HG03159 (cell line): ENCODE measurements at regions not wholly inside any gene's neighbourhood (a gene's known extent, or its start where the extent isn't known, plus 50 kb on each side); places are given as distances from the start of the nearest gene placed in this dataset.
"Not testable (repeated sequence)": the region's sequence is repeated elsewhere in the genome, so short reads cannot be mapped to it uniquely, and the experiment has no call there.

Source experiments
- ATAC-seq: cut with Tn5 transposase; IDR thresholded peaks from one replicate; pipeline ENCODE4 v1.9.1; 2021; ENCODE audit warnings: mild to moderate bottlenecking, moderate library complexity; ENCODE audit not compliant: unreplicated experiment

- no peak for ATAC-seq
Measured at GRCh38 chr6:119446115-119446554, 96.6 kb upstream of the MAN1A1 start.

GRCh38 chr6:119445666-119446065, 96.1 kb upstream of the MAN1A1 start:
- ATAC-seq = no peak

- peak; percentile 72 for ATAC-seq
Measured at GRCh38 chr6:119444642-119445557, 95.3 kb upstream of the MAN1A1 start.

GRCh38 chr6:119443993-119444641, 94.6 kb upstream of the MAN1A1 start:
- ATAC-seq = no peak

- no peak for ATAC-seq
Measured at GRCh38 chr6:119442776-119443184, 93.2 kb upstream of the MAN1A1 start.

- ATAC-seq = no peak
Measured at GRCh38 chr6:119440953-119441352, 91.4 kb upstream of the MAN1A1 start.

- no peak for ATAC-seq
Measured at GRCh38 chr6:119436583-119436982, 87.0 kb upstream of the MAN1A1 start.

- ATAC-seq = no peak
Measured at GRCh38 chr6:119431799-119432198, 82.2 kb upstream of the MAN1A1 start.

GRCh38 chr6:119430805-119431204, 81.2 kb upstream of the MAN1A1 start:
- ATAC-seq = no peak

- no peak for ATAC-seq
Measured at GRCh38 chr6:119428633-119429032, 79.1 kb upstream of the MAN1A1 start.

GRCh38 chr6:119426619-119427018, 77.1 kb upstream of the MAN1A1 start:
- no peak for ATAC-seq

GRCh38 chr6:119423996-119424395, 74.4 kb upstream of the MAN1A1 start:
- no peak for ATAC-seq

GRCh38 chr6:119418084-119418483, 68.5 kb upstream of the MAN1A1 start:
- not testable (repeated sequence) for ATAC-seq

GRCh38 chr6:119407156-119407555, 57.6 kb upstream of the MAN1A1 start:
- no peak for ATAC-seq

- ATAC-seq = not testable (repeated sequence)
Measured at GRCh38 chr6:119405114-119405513, 55.6 kb upstream of the MAN1A1 start.
